ENCODE measurements at regions not wholly inside any gene's neighbourhood (a gene's known extent, or its start where the extent isn't known, plus 50 kb on each side); places are given as distances from the start of the nearest gene placed in this dataset.

DNA sequence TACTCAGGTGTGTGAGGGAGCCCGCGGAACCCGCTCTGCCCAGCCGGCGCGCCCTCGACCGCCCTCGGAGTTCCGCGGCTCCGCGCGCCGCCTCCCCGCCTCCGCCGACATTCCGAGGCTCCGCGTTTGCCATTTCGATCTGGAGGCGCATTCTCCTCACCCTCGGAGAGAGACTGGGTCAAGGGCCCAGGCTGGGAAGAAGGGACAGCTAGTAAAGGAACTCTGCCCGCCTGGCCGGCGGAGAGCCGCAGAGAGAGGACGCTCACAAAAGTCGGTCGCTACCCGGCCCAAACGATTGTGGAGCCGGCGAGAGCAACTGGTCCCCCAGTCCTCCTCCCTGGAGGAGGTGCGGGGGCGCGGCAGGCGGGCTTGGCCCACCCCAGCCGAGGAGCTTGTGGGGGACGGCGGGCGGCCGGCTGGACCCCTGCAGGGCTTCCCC lies 74.5 kb upstream of the LEP start:
- ATAC-seq = no peak
- CTCF ChIA-PET = no interaction called here
- intact Hi-C loops (cut with micrococcal nuclease; ENCODE audit: unreplicated experiment) = no loop called here
- Histone ChIP-seq H3K27me3 (replicated peaks in 1 of 2; ENCODE audit: control insufficient read depth in 2 of 2, insufficient read depth in 2 of 2, low read length in 1 of 2) (peaks cover 23% of the 10 kb centered on the region in 2 experiments), H3K4me3 (no peak overlapping the region), H4K20me1 (ENCODE audit: control insufficient read depth, insufficient read depth) (no peaks in the 10 kb centered on the region), H3K79me2 (ENCODE audit: control insufficient read depth, insufficient read depth, low read length) (no peaks in the 10 kb centered on the region), H2AFZ (ENCODE audit: control insufficient read depth, low read depth, low read length) (no peak overlapping the region), H3K36me3 (ENCODE audit: control insufficient read depth in 2 of 2, insufficient read depth in 2 of 2, low read length in 1 of 2) (no peaks in the 10 kb centered on the region), H3K9ac (ENCODE audit: control insufficient read depth, insufficient read depth, low read length) (no peak overlapping the region), H3K9me3 (replicated peaks; ENCODE audit: control insufficient read depth, insufficient read depth, low read length) (no peaks in the 10 kb centered on the region), H3K4me1 (ENCODE audit: control insufficient read depth, insufficient read depth, low read length) (no peaks in the 10 kb centered on the region), H3K27ac (ENCODE audit: control insufficient read depth, insufficient read depth) (no peak overlapping the region), H3K4me2 (ENCODE audit: control insufficient read depth, insufficient read depth) (peak overlapping the region; percentile 64)
- RAD21 ChIA-PET (ENCODE audit: unreplicated experiment) = no interaction called here
- SMC1A ChIA-PET (ENCODE audit: uncharacterized antibody, unreplicated experiment) = no interaction called here
- in situ Hi-C loops (cut with MboI) = no loop called here
- POLR2A ChIA-PET = no interaction called here
- DNase-seq (ENCODE audit: low read depth, low spot score) = no peak
- WGBS (ENCODE audit: insufficient coverage, insufficient replicate concordance, low lambda C conversion rate, missing lambda C conversion rate) = 8% methylated on average over 40 of the region's 44 CpGs
- no TSS peak for BruUV-seq (replicated peaks)
- TF ChIP-seq ZSCAN29 (IDR thresholded peaks at IDR 0.05) (no peak), SUZ12 (IDR thresholded peaks at IDR 0.05; ENCODE audit: unreplicated experiment) (peak; percentile 95), EZH2 (IDR thresholded peaks at IDR 0.05; ENCODE audit: borderline replicate concordance, control insufficient read depth, low read depth, low read length) (0 out of 2 replicates have a peak, but pooled peaks have one; percentile 83)
- TF ChIP-seq, protein P1, sequence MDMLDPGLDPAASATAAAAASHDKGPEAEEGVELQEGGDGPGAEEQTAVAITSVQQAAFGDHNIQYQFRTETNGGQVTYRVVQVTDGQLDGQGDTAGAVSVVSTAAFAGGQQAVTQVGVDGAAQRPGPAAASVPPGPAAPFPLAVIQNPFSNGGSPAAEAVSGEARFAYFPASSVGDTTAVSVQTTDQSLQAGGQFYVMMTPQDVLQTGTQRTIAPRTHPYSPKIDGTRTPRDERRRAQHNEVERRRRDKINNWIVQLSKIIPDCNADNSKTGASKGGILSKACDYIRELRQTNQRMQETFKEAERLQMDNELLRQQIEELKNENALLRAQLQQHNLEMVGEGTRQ (IDR thresholded peaks at IDR 0.05; ENCODE audit: borderline replicate concordance, low read depth, low read length) = no peak
- FAIRE-seq = no peak

DNA sequence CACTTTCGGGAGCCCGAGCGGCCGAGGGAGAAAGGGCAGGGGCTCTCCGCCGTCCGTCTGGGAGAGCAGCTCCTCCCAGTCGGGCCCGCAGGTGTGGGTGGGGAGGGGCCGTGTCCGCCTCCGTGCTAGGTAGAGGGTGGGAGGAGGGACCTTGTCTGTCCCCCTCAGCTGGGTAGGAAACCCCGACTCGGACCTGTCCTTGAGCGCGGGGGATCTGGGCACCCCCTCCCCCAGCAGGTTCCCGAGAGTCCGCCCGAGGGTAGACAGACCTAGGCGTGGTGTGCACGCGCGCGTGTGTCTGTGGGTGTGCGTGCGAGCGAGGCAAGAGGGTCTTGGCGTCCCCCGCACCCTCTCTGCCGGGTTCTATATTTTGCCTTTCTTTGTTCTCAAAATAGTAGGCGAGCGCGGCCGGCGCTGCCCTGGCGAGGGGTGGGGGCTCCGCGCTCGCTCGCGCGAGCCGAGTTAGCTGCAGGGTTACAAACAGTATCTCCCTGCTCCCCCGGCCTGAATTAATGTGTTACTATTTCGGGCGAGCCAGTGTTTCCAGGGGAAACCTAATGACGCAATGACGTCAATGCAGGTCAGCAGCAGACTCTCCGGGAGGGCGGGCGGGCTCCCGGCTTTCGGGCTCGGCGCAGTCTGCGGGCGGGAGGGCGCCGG lies 73.9 kb upstream of the LEP start:
- no peak for DNase-seq (ENCODE audit: low read depth, low spot score)
- intact Hi-C loops (cut with micrococcal nuclease; ENCODE audit: unreplicated experiment) = no loop called here
- peak overlapping the region; percentile 64 for H3K4me2 ChIP-seq (ENCODE audit: control insufficient read depth, insufficient read depth)
- BruUV-seq (replicated peaks) = no TSS peak
- 1% methylated on average over 44 of the region's 59 CpGs for whole genome bisulfite sequencing (ENCODE audit: insufficient coverage, insufficient replicate concordance, low lambda C conversion rate, missing lambda C conversion rate)
- TF ChIP-seq SUZ12 (IDR thresholded peaks at IDR 0.05; ENCODE audit: unreplicated experiment) (peak; percentile 24), EP300 (IDR thresholded peaks at IDR 0.05; ENCODE audit: borderline replicate concordance in 1 of 2, control insufficient read depth in 1 of 2, low read depth in 2 of 2, low read length in 2 of 2) (no peak), MEF2B (IDR thresholded peaks at IDR 0.05; ENCODE audit: partially characterized antibody, poor library complexity, severe bottlenecking) (peak; percentile 43)
- H3K36me3 ChIP-seq (ENCODE audit: control insufficient read depth in 2 of 2, insufficient read depth in 2 of 2, low read length in 1 of 2) = no peaks in the 10 kb centered on the region
- ChIA-PET SMC1A (ENCODE audit: uncharacterized antibody, unreplicated experiment) (no interaction called here), POLR2A (no interaction called here), RAD21 (ENCODE audit: unreplicated experiment) (no interaction called here), CTCF (no interaction called here)
- in situ Hi-C loops (cut with MboI) = no loop called here
- FAIRE-seq = no peak
- peak overlapping the region; percentile 50; the same call in 1 of the 2 replicates for H3K4me3 ChIP-seq
- ATAC-seq = peak; percentile 48
- H4K20me1 ChIP-seq (ENCODE audit: control insufficient read depth, insufficient read depth) = no peaks in the 10 kb centered on the region
- H3K27me3 ChIP-seq (replicated peaks in 1 of 2; ENCODE audit: control insufficient read depth in 2 of 2, insufficient read depth in 2 of 2, low read length in 1 of 2) = peaks cover 23 to 24% of the 10 kb centered on the region in 2 experiments
- no peak overlapping the region for H3K9ac ChIP-seq (ENCODE audit: control insufficient read depth, insufficient read depth, low read length)
- no peak overlapping the region for H3K27ac ChIP-seq (ENCODE audit: control insufficient read depth, insufficient read depth)
- no peaks in the 10 kb centered on the region for H3K4me1 ChIP-seq (ENCODE audit: control insufficient read depth, insufficient read depth, low read length)
- no peaks in the 10 kb centered on the region for H3K9me3 ChIP-seq (replicated peaks; ENCODE audit: control insufficient read depth, insufficient read depth, low read length)
- H3K79me2 ChIP-seq (ENCODE audit: control insufficient read depth, insufficient read depth, low read length) = no peaks in the 10 kb centered on the region
- H2AFZ ChIP-seq (ENCODE audit: control insufficient read depth, low read depth, low read length) = no peak overlapping the region
